GM23338 (cell line): ENCODE measurements at regions not wholly inside any gene's neighbourhood (a gene's known extent, or its start where the extent isn't known, plus 50 kb on each side); places are given as distances from the start of the nearest gene placed in this dataset.

Source experiments
- ATAC-seq: fragments of 200-7000 bp; cut with Tn5 transposase; 3 replicates; pipeline ENCODE4 v1.9.1; 2020
- DNase-seq: peaks from one replicate; pipeline ENCODE4 v3.0.0-alpha.2; 2015; ENCODE audit warnings: low spot score
- H2AFZ ChIP-seq: fragments of 200-600 bp; sonication (generic); 2 replicates; pipeline ENCODE4 v1.8.0; 2016; ENCODE audit warnings: antibody characterized with exemption, mild to moderate bottlenecking, moderate library complexity
- H3F3A ChIP-seq: fragments of 200-600 bp; sonication (generic); replicated peaks from 2 replicates; pipeline ENCODE4 v1.8.0; 2017; ENCODE audit warnings: antibody characterized with exemption, mixed run types, low read depth
- H3K27ac ChIP-seq: fragments of 200-600 bp; sonication (generic); 2 replicates; pipeline ENCODE4 v1.6.1; 2016; ENCODE audit warnings: low read depth
- H3K27me3 ChIP-seq: fragments of 200-600 bp; sonication (generic); 2 replicates; pipeline ENCODE4 v1.8.0; 2016; ENCODE audit warnings: mild to moderate bottlenecking, mixed run types, moderate library complexity; ENCODE audit not compliant: insufficient read depth
- H3K36me3 ChIP-seq: fragments of 200-600 bp; sonication (generic); 2 replicates; pipeline ENCODE4 v1.8.0; 2016; ENCODE audit warnings: mild to moderate bottlenecking; ENCODE audit not compliant: insufficient read depth
- H3K4me1 ChIP-seq: fragments of 200-600 bp; sonication (generic); 2 replicates; pipeline ENCODE4 v1.8.0; 2016; ENCODE audit warnings: mild to moderate bottlenecking, moderate library complexity; ENCODE audit not compliant: insufficient read depth
- H3K4me2 ChIP-seq: fragments of 200-600 bp; sonication (generic); 2 replicates; pipeline ENCODE4 v1.7.1; 2017; ENCODE audit warnings: mixed run types
- H3K4me3 ChIP-seq: fragments of 200-600 bp; sonication (generic); 2 replicates; pipeline ENCODE4 v1.6.1; 2016; ENCODE audit warnings: mixed run types
- H3K79me2 ChIP-seq: fragments of 200-600 bp; sonication (generic); replicated peaks from 2 replicates; pipeline ENCODE4 v1.8.0; 2017; ENCODE audit warnings: mild to moderate bottlenecking; ENCODE audit not compliant: insufficient read depth
- H3K9me2 ChIP-seq: fragments of 200-600 bp; sonication (generic); 2 replicates; pipeline ENCODE4 v1.8.0; 2017; ENCODE audit not compliant: insufficient read depth
- H4K20me1 ChIP-seq: fragments of 200-600 bp; sonication (generic); replicated peaks from 2 replicates; pipeline ENCODE4 v1.8.0; 2017; ENCODE audit warnings: mild to moderate bottlenecking; ENCODE audit not compliant: insufficient read depth
- H3K27ac Mint-ChIP-seq: 2 replicates; pipeline ENCODE4 v1.8.0; 2020; ENCODE audit warnings: inconsistent platforms, mild to moderate bottlenecking, moderate library complexity, mixed read lengths
- H3K27me3 Mint-ChIP-seq: 3 replicates; pipeline ENCODE4 v1.8.0; 2022; ENCODE audit warnings: low read depth, mild to moderate bottlenecking, moderate library complexity, mixed read lengths, inconsistent platforms; ENCODE audit not compliant: insufficient read depth, poor library complexity
- H3K36me3 Mint-ChIP-seq: 3 replicates; pipeline ENCODE4 v1.8.0; 2021; ENCODE audit warnings: low read depth, mild to moderate bottlenecking, inconsistent platforms, moderate library complexity, mixed read lengths
- H3K4me1 Mint-ChIP-seq: 3 replicates; pipeline ENCODE4 v1.8.0; 2020; ENCODE audit warnings: mild to moderate bottlenecking, inconsistent platforms, mixed read lengths
- H3K4me3 Mint-ChIP-seq: 3 replicates; pipeline ENCODE4 v1.8.0; 2021; ENCODE audit warnings: moderate library complexity, mild to moderate bottlenecking, inconsistent platforms, mixed read lengths
- H3K9me3 Mint-ChIP-seq: 3 replicates; pipeline ENCODE4 v1.8.0; 2020; ENCODE audit warnings: moderate library complexity, mild to moderate bottlenecking, inconsistent platforms, mixed read lengths
- CREB1 ChIP-seq: fragments of 250-450 bp; sonication (Bioruptor Pico); IDR thresholded peaks from 2 replicates; pipeline ENCODE4 v1.5.0; 2020; ENCODE audit warnings: low read depth, mild to moderate bottlenecking, moderate library complexity
- CTCF ChIP-seq, 2 experiments: fragments of 200-600 bp in 1 of 2; sonication (generic) in 1 of 2; conservative IDR thresholded peaks; 2 replicates each; pipeline versions ENCODE4 v1.5.1 to v1.6.1; 2016 to 2017; ENCODE audit warnings: antibody characterized with exemption in 2 of 2, low read depth in 2 of 2, mild to moderate bottlenecking in 2 of 2, moderate library complexity in 1 of 2
- ETS1 ChIP-seq: IDR thresholded peaks from 2 replicates; pipeline ENCODE4 v1.6.1; 2016; ENCODE audit warnings: antibody characterized with exemption
- EZH2 ChIP-seq: fragments of 200-600 bp; sonication (generic); IDR thresholded peaks from one replicate; pipeline ENCODE4 v1.8.0; 2017; ENCODE audit warnings: antibody characterized with exemption, mild to moderate bottlenecking, low read depth; ENCODE audit not compliant: unreplicated experiment
- EZH2phosphoT487 ChIP-seq: fragments of 200-600 bp; sonication (generic); IDR thresholded peaks from one replicate; pipeline ENCODE4 v1.8.1; 2018; ENCODE audit warnings: antibody characterized with exemption; ENCODE audit not compliant: unreplicated experiment
- JUNB ChIP-seq: IDR thresholded peaks from one replicate; pipeline ENCODE4 v1.6.1; 2016; ENCODE audit warnings: antibody characterized with exemption; ENCODE audit not compliant: unreplicated experiment
- NANOG ChIP-seq: IDR thresholded peaks from 2 replicates; pipeline ENCODE4 v1.6.1; 2016; ENCODE audit warnings: antibody characterized with exemption, borderline replicate concordance
- POLR2AphosphoS5 ChIP-seq: IDR thresholded peaks from 2 replicates; pipeline ENCODE4 v1.6.1; 2016; ENCODE audit warnings: antibody characterized with exemption, low read depth
- REST ChIP-seq: IDR thresholded peaks from one replicate; pipeline ENCODE4 v1.6.1; 2018; ENCODE audit warnings: antibody characterized with exemption; ENCODE audit not compliant: unreplicated experiment
- STAT1 ChIP-seq: IDR thresholded peaks from one replicate; pipeline ENCODE4 v1.6.1; 2016; ENCODE audit warnings: antibody characterized with exemption; ENCODE audit not compliant: unreplicated experiment
- ZNF114 ChIP-seq: fragments of 250-450 bp; sonication (Bioruptor Pico); IDR thresholded peaks from 2 replicates; pipeline ENCODE4 v1.5.0; 2020; ENCODE audit warnings: mild to moderate bottlenecking, moderate library complexity
- ZNF331 ChIP-seq: fragments of 250-450 bp; sonication (Bioruptor Pico); IDR thresholded peaks from 2 replicates; pipeline ENCODE4 v1.5.0; 2020; ENCODE audit warnings: low read depth, mild to moderate bottlenecking, moderate library complexity
- ZNF462 ChIP-seq: fragments of 250-450 bp; sonication (Bioruptor Pico); IDR thresholded peaks from 2 replicates; pipeline ENCODE4 v1.5.0; 2020; ENCODE audit warnings: mild to moderate bottlenecking, moderate library complexity

GRCh38 chr2:121133551-121134319 lies 151.3 kb downstream of the TFCP2L1 start:
- ATAC-seq (no peak), DNase-seq (no peak)
- Histone ChIP-seq H3F3A (no peaks in the 10 kb centered on the region), H3K9me2 (no peaks in the 10 kb centered on the region), H3K79me2 (no peaks in the 10 kb centered on the region), H3K36me3 (no peaks in the 10 kb centered on the region), H3K27ac (no peak overlapping the region), H2AFZ (peak overlapping the region; percentile 80; the same call in 1 of the 2 replicates), H3K27me3 (no peaks in the 10 kb centered on the region), H3K4me3 (no peak overlapping the region), H4K20me1 (no peaks in the 10 kb centered on the region), H3K4me1 (peaks cover 18% of the 10 kb centered on the region; the same call in 1 of the 2 replicates), H3K4me2 (no peak overlapping the region; the same call in 1 of the 2 replicates)
- Mint-ChIP-seq H3K27ac (no peak overlapping the region), H3K27me3 (peaks cover 16% of the 10 kb centered on the region), H3K4me1 (peaks cover 23% of the 10 kb centered on the region), H3K36me3 (no peaks in the 10 kb centered on the region), H3K4me3 (no peak overlapping the region), H3K9me3 (peaks cover 9% of the 10 kb centered on the region)
- TF ChIP-seq CTCF (conservative IDR thresholded peaks at IDR 0.05; ENCODE audit: low read depth in 2 of 2) (no peak; a peak in 1 of 4 replicates), POLR2AphosphoS5 (no peak), JUNB (no peak), ZNF114 (no peak), ZNF462 (CRISPR knock-in tag) (no peak), ZNF331 (CRISPR knock-in tag) (no peak), ETS1 (no peak), STAT1 (no peak), EZH2 (no peak), CREB1 (CRISPR knock-in tag) (no peak), EZH2phosphoT487 (no peak), REST (no peak), NANOG (no peak)
